K562 (cell line): ENCODE measurements at regions not wholly inside any gene's neighbourhood (a gene's known extent, or its start where the extent isn't known, plus 50 kb on each side); places are given as distances from the start of the nearest gene placed in this dataset.

Experiments used
- ATAC-seq: fragments of 200-7000 bp; cut with Tn5 transposase; 3 replicates; pipeline ENCODE4 v1.9.1; 2020; ENCODE audit warnings: moderate library complexity
- BruUV-seq: library from RNA; stranded (reverse); fragments of 400-500 nt; replicated peaks from 2 replicates; lab custom pipeline; 2021; lab: Mats Ljungman, UMichigan
- CTCF ChIA-PET: fragments of 300-600 bp; formaldehyde crosslinking; extraction: SDS; loops from one replicate; lab custom pipeline; 2021; ENCODE audit warnings: low intra/inter-chr PET ratio; lab: Yijun Ruan, JAX
- POLR2A ChIA-PET: fragments of 300-600, 350-650 bp; sonication (Branson Sonifier 250); formaldehyde crosslinking; extraction: SDS; loops from one replicate; lab custom pipeline; 2021; ENCODE audit warnings: antibody characterized with exemption, inconsistent platforms; lab: Yijun Ruan, JAX
- DNase-seq, 4 experiments: peaks; one replicate each; pipeline versions ENCODE4 v3.0.0 to v3.0.0-alpha.2; 2011 to 2018; ENCODE audit warnings: low spot score in 3 of 4, mixed read lengths in 3 of 4; ENCODE audit errors: extremely low read depth in 1 of 4
- FAIRE-seq: peaks from 2 replicates; lab custom pipeline; 2011; peaks lifted over from hg19 to GRCh38; lab: Jason Lieb, UNC
- H2AFZ ChIP-seq: 2 replicates; pipeline ENCODE4 v1.6.0; 2011; ENCODE audit warnings: low read depth, low read length, control low read depth, inconsistent platforms
- H3K27ac ChIP-seq: fragments of 200-600 bp; 3 replicates; pipeline ENCODE4 v1.8.0; 2011; ENCODE audit warnings: low read depth, mild to moderate bottlenecking, control low read depth, inconsistent platforms, low read length, moderate library complexity, mixed read lengths; ENCODE audit errors: extremely low read depth
- H3K27me3 ChIP-seq, 2 experiments: fragments of 300-600 bp in 1 of 2; 2 replicates in 1 of 2; 3 replicates in 1 of 2; pipeline versions ENCODE4 v1.6.0 to v1.8.0; 2011; ENCODE audit warnings: inconsistent platforms in 2 of 2, low read length in 2 of 2, mild to moderate bottlenecking in 1 of 2, mixed read lengths in 1 of 2, moderate library complexity in 1 of 2; ENCODE audit not compliant: control insufficient read depth in 2 of 2, insufficient read depth in 2 of 2
- H3K36me3 ChIP-seq: fragments of 300-600 bp; 3 replicates; pipeline ENCODE4 v1.8.0; 2011; ENCODE audit warnings: mild to moderate bottlenecking, low read length, inconsistent platforms; ENCODE audit not compliant: control insufficient read depth, insufficient read depth
- H3K4me1 ChIP-seq, 2 experiments: fragments of 200-600 bp in 1 of 2; replicated peaks in 1 of 2; 2 replicates in 1 of 2; 3 replicates in 1 of 2; pipeline versions ENCODE4 v1.5.1 to v1.8.0; 2011; ENCODE audit warnings: inconsistent platforms in 2 of 2, low read length in 2 of 2, mild to moderate bottlenecking in 1 of 2, mixed read lengths in 1 of 2, moderate library complexity in 1 of 2; ENCODE audit not compliant: control insufficient read depth in 2 of 2, insufficient read depth in 2 of 2
- H3K4me2 ChIP-seq: 2 replicates; pipeline ENCODE4 v1.6.1; 2011; ENCODE audit warnings: low read length, control low read depth, inconsistent platforms, mixed read lengths; ENCODE audit not compliant: insufficient read depth
- H3K4me3 ChIP-seq: fragments of 200-600 bp; sonication (generic), shearing (Covaris generic); 2 replicates; pipeline ENCODE4 v1.5.1; 2016; ENCODE audit warnings: control low read depth, inconsistent platforms
- H3K79me2 ChIP-seq: fragments of 200-600 bp; 3 replicates; pipeline ENCODE4 v1.8.0; 2011; ENCODE audit warnings: low read length, inconsistent platforms; ENCODE audit not compliant: control insufficient read depth, insufficient read depth
- H3K9ac ChIP-seq, 2 experiments: 2 replicates each; pipeline versions ENCODE4 v1.6.0 to v1.6.1; 2011; ENCODE audit warnings: low read depth in 2 of 2, low read length in 2 of 2, control low read depth in 1 of 2, inconsistent platforms in 1 of 2, mild to moderate bottlenecking in 1 of 2, mixed read lengths in 1 of 2; ENCODE audit not compliant: insufficient read depth in 1 of 2
- H3K9me1 ChIP-seq: one replicate; pipeline ENCODE4 v1.6.0; 2011; ENCODE audit warnings: inconsistent platforms, mild to moderate bottlenecking, low read length, moderate library complexity; ENCODE audit not compliant: control insufficient read depth, insufficient read depth
- H3K9me3 ChIP-seq: replicated peaks from 2 replicates; pipeline ENCODE4 v1.5.1; 2011; ENCODE audit warnings: low read depth, low read length, inconsistent platforms; ENCODE audit not compliant: control insufficient read depth, insufficient read depth
- H4K20me1 ChIP-seq: replicated peaks from 2 replicates; pipeline ENCODE4 v1.6.1; 2011; ENCODE audit warnings: low read length, inconsistent platforms, mixed read lengths; ENCODE audit not compliant: control insufficient read depth, insufficient read depth
- SRSF7 ChIP-seq: fragments of 200-400 bp; formaldehyde crosslinking; optimal IDR thresholded peaks from 2 replicates; pipeline ENCODE3; 2017; ENCODE audit warnings: mild to moderate bottlenecking, low read depth, low read length
- ZBTB11 ChIP-seq, 3 experiments: fragments of 200-800 bp in 1 of 3; fragments of 250-450 bp in 1 of 3; fragments of 450-650 bp in 1 of 3; sonication (Bioruptor Pico) in 1 of 3; sonication (Bioruptor generic) in 1 of 3; formaldehyde crosslinking in 1 of 3; IDR thresholded peaks; 2 replicates each; pipeline versions ENCODE4 v1.6.1 to v1.8.0; 2016 to 2022; ENCODE audit warnings: mild to moderate bottlenecking in 2 of 3, missing genetic modification characterization in 2 of 3, missing compliant biosample characterization in 1 of 3, moderate library complexity in 1 of 3
- WGBS: fragments of 100-300 bp; shearing (Covaris generic); methylation state at CpG from one replicate; pipeline ENCODE4 v1.1.6; 2016; ENCODE audit warnings: low coverage, mixed read lengths; ENCODE audit not compliant: insufficient coverage; ENCODE audit errors: missing lambda C conversion rate; 5-methylcytosine and 5-hydroxymethylcytosine counted together
- in situ Hi-C: fragments of 300-500 bp; cut with MboI; formaldehyde crosslinking; loops from 4 replicates; pipeline ENCODE4 v1.15.0; 2018; ENCODE audit warnings: inconsistent platforms, mixed read lengths
- intact Hi-C: fragments of 100-400 bp; cut with micrococcal nuclease; formaldehyde crosslinking; loops from 2 replicates; pipeline ENCODE4 v1.14.2; 2022

GRCh38 chr16:65333283-65333682 lies 211.4 kb upstream of the CDH11 start:
- no peak for DNase-seq
- Histone ChIP-seq H4K20me1 (no peaks in the 10 kb centered on the region), H3K9me3 (no peaks in the 10 kb centered on the region; the same call in 1 of the 2 replicates), H3K9ac (no peak overlapping the region), H3K9me1 (no peaks in the 10 kb centered on the region), H3K79me2 (no peaks in the 10 kb centered on the region), H3K4me2 (no peak overlapping the region), H3K4me1 (no peaks in the 10 kb centered on the region), H3K36me3 (no peaks in the 10 kb centered on the region), H3K4me3 (no peak overlapping the region), H3K27me3 (no peaks in the 10 kb centered on the region), H3K27ac (no peak overlapping the region), H2AFZ (no peak overlapping the region)
- POLR2A ChIA-PET: no interaction called here
- in situ Hi-C loops: no loop called here
- no peak for ATAC-seq
- FAIRE-seq: no peak
- no TSS peak for BruUV-seq
- no peak for TF ChIP-seq ZBTB11 (CRISPR knock-in tag; IDR thresholded peaks at IDR 0.05)
- TF ChIP-seq SRSF7: no peak
- CTCF ChIA-PET: no interaction called here
- 4% methylated on average over 2 of the region's 2 CpGs for WGBS
- intact Hi-C loops: no loop called here
